IMR-90 (cell line): ENCODE measurements at regions not wholly inside any gene's neighbourhood (a gene's known extent, or its start where the extent isn't known, plus 50 kb on each side); places are given as distances from the start of the nearest gene placed in this dataset.

Source experiments
- ATAC-seq: fragments of 200-7000 bp; cut with Tn5 transposase; 2 replicates; pipeline ENCODE4 v1.9.1; 2020; ENCODE audit warnings: low read depth, mild to moderate bottlenecking, moderate library complexity
- BruUV-seq: library from RNA; stranded (reverse); fragments of 400-500 nt; replicated peaks from 2 replicates; lab custom pipeline; 2021; lab: Mats Ljungman, UMichigan
- CTCF ChIA-PET: fragments of 300-600 bp; formaldehyde crosslinking; extraction: SDS; loops from one replicate; lab custom pipeline; 2021; ENCODE audit warnings: antibody characterized with exemption; lab: Yijun Ruan, JAX
- POLR2A ChIA-PET: fragments of 300-600 bp; sonication (Branson Sonifier 250); formaldehyde crosslinking; loops from one replicate; lab custom pipeline; 2022; ENCODE audit warnings: antibody characterized with exemption; ENCODE audit not compliant: unreplicated experiment; lab: Charles Lee
- DNase-seq: peaks from one replicate; pipeline ENCODE4 v3.0.0; 2013
- H2AFZ ChIP-seq: replicated peaks from 2 replicates; pipeline ENCODE3; 2013; ENCODE audit warnings: low read length, mild to moderate bottlenecking; ENCODE audit not compliant: poor library complexity
- H2AK5ac ChIP-seq: 2 replicates; pipeline ENCODE4 v1.6.1; 2013; ENCODE audit warnings: low read depth, low read length, inconsistent platforms
- H2AK9ac ChIP-seq: replicated peaks from 2 replicates; pipeline ENCODE3; 2013; ENCODE audit warnings: mild to moderate bottlenecking, low read depth, low read length, moderate library complexity; ENCODE audit not compliant: poor library complexity
- H2BK120ac ChIP-seq: 2 replicates; pipeline ENCODE4 v1.6.1; 2013; ENCODE audit warnings: low read depth, low read length, inconsistent platforms
- H2BK15ac ChIP-seq: 3 replicates; pipeline ENCODE4 v1.6.1; 2013; ENCODE audit warnings: low read depth, low read length, inconsistent platforms
- H2BK20ac ChIP-seq: 2 replicates; pipeline ENCODE4 v1.6.1; 2013; ENCODE audit warnings: low read depth, mild to moderate bottlenecking, inconsistent platforms, low read length, moderate library complexity
- H2BK5ac ChIP-seq: 2 replicates; pipeline ENCODE4 v1.6.1; 2013; ENCODE audit warnings: mild to moderate bottlenecking, low read depth, low read length, inconsistent platforms; ENCODE audit not compliant: poor library complexity, severe bottlenecking
- H3K14ac ChIP-seq: replicated peaks from 2 replicates; pipeline ENCODE4 v1.6.1; 2013; ENCODE audit warnings: low read depth, low read length, inconsistent platforms
- H3K18ac ChIP-seq: 2 replicates; pipeline ENCODE4 v1.6.1; 2013; ENCODE audit warnings: low read depth, low read length, control low read depth
- H3K23ac ChIP-seq: 2 replicates; pipeline ENCODE4 v1.6.1; 2013; ENCODE audit warnings: low read depth, low read length, inconsistent platforms
- H3K27ac ChIP-seq: 2 replicates; pipeline ENCODE4 v1.5.1; 2013; ENCODE audit warnings: mild to moderate bottlenecking, control low read depth, low read length; ENCODE audit not compliant: insufficient read depth
- H3K27me3 ChIP-seq: 2 replicates; pipeline ENCODE4 v1.6.1; 2013; ENCODE audit warnings: low read length; ENCODE audit not compliant: control insufficient read depth, insufficient read depth
- H3K36me3 ChIP-seq: 2 replicates; pipeline ENCODE4 v1.6.1; 2013; ENCODE audit warnings: low read length, mixed read lengths; ENCODE audit not compliant: control insufficient read depth, insufficient read depth
- H3K4ac ChIP-seq: 2 replicates; pipeline ENCODE4 v1.6.1; 2013; ENCODE audit warnings: low read depth, low read length, inconsistent platforms
- H3K4me1 ChIP-seq: 2 replicates; pipeline ENCODE4 v1.6.1; 2013; ENCODE audit warnings: low read length, mixed read lengths; ENCODE audit not compliant: control insufficient read depth, insufficient read depth
- H3K4me2 ChIP-seq: 2 replicates; pipeline ENCODE4 v1.6.1; 2013; ENCODE audit warnings: low read depth, mild to moderate bottlenecking, control low read depth, low read length, moderate library complexity
- H3K4me3 ChIP-seq: 2 replicates; pipeline ENCODE4 v1.5.1; 2013; ENCODE audit warnings: low read depth, mild to moderate bottlenecking, control low read depth, low read length, moderate library complexity; ENCODE audit not compliant: insufficient read depth
- H3K56ac ChIP-seq: 2 replicates; pipeline ENCODE4 v1.6.1; 2013; ENCODE audit warnings: low read length, inconsistent platforms; ENCODE audit not compliant: insufficient read depth; ENCODE audit errors: extremely low read depth
- H3K79me1 ChIP-seq, 2 experiments: 2 replicates each; pipeline ENCODE4 v1.6.1; 2013; ENCODE audit warnings: low read length in 2 of 2, inconsistent platforms in 1 of 2, low read depth in 1 of 2
- H3K9ac ChIP-seq: 2 replicates; pipeline ENCODE4 v1.6.1; 2013; ENCODE audit warnings: low read depth, low read length, control low read depth
- H3K9me1 ChIP-seq: 2 replicates; pipeline ENCODE4 v1.6.1; 2013; ENCODE audit warnings: low read length, inconsistent platforms; ENCODE audit not compliant: insufficient read depth
- H3K9me3 ChIP-seq: 2 replicates; pipeline ENCODE4 v1.6.1; 2013; ENCODE audit warnings: low read length; ENCODE audit not compliant: control insufficient read depth, insufficient read depth
- H4K20me1 ChIP-seq: 2 replicates; pipeline ENCODE4 v1.6.1; 2013; ENCODE audit warnings: low read length, inconsistent platforms; ENCODE audit not compliant: insufficient read depth
- H4K5ac ChIP-seq: 2 replicates; pipeline ENCODE4 v1.6.1; 2013; ENCODE audit warnings: mild to moderate bottlenecking, low read depth, low read length, control low read depth
- H4K8ac ChIP-seq, 2 experiments: 2 replicates each; pipeline ENCODE4 v1.6.1; 2013; ENCODE audit warnings: low read depth in 2 of 2, low read length in 2 of 2, control low read depth in 1 of 2, inconsistent platforms in 1 of 2
- H4K91ac ChIP-seq: 2 replicates; pipeline ENCODE4 v1.6.1; 2013; ENCODE audit warnings: low read depth, low read length, inconsistent platforms; ENCODE audit not compliant: insufficient read depth
- CEBPB ChIP-seq: IDR thresholded peaks from 2 replicates; pipeline ENCODE4 v1.6.1; 2012; ENCODE audit warnings: low read depth, low read length, improper control_type of control experiment
- MXI1 ChIP-seq: IDR thresholded peaks from 2 replicates; pipeline ENCODE4 v1.6.1; 2012; ENCODE audit warnings: low read depth, mild to moderate bottlenecking, low read length, moderate library complexity, borderline replicate concordance
- NFE2L2 ChIP-seq: fragments of 150-350 bp; IDR thresholded peaks from 2 replicates; pipeline ENCODE4 v1.6.1; 2016; ENCODE audit warnings: low read depth, mild to moderate bottlenecking, low read length
- SMC3 ChIP-seq: fragments of 150-350 bp; IDR thresholded peaks from 2 replicates; pipeline ENCODE4 v1.6.1; 2016; ENCODE audit warnings: low read depth, mild to moderate bottlenecking, antibody characterized with exemption, low read length, moderate library complexity
- WGBS, 2 experiments: methylation state at CpG; one replicate each; pipeline versions ENCODE4 v1.1.5 to v1.1.7; 2013; ENCODE audit warnings: missing lambda C conversion rate in 2 of 2; ENCODE audit not compliant: insufficient read length in 1 of 2; ENCODE audit errors: extremely low coverage in 2 of 2; 5-methylcytosine and 5-hydroxymethylcytosine counted together
- dilution Hi-C: fragments of 300-500 bp; cut with HindIII; formaldehyde crosslinking; loops from one replicate; pipeline ENCODE4 v1.14.3; 2018; ENCODE audit warnings: low sequenced_read_pairs; ENCODE audit not compliant: unreplicated experiment
- in situ Hi-C: fragments of 300-500 bp; cut with MboI; formaldehyde crosslinking; loops from 3 replicates; pipeline ENCODE4 v1.14.3; 2019; ENCODE audit warnings: low sequenced_read_pairs, inconsistent platforms, mixed read lengths
- intact Hi-C: fragments of 100-400 bp; cut with micrococcal nuclease; formaldehyde crosslinking; loops from 2 replicates; pipeline ENCODE4 v1.10.0; 2022
- TF ChIP-seq, protein P1 (sequence below): fragments of 150-350 bp; IDR thresholded peaks from 2 replicates; pipeline ENCODE4 v1.6.1; 2017; ENCODE audit warnings: mild to moderate bottlenecking, antibody characterized with exemption, low read length, low read depth

- dilution Hi-C loops: no loop called here
- H2AK5ac ChIP-seq: no peak overlapping the region
- H3K9me1 ChIP-seq: no peaks in the 10 kb centered on the region
- no peak overlapping the region for H3K18ac ChIP-seq
- H3K4me2 ChIP-seq: no peak overlapping the region
- H2BK15ac ChIP-seq: no peak overlapping the region
- H3K9ac ChIP-seq: no peak overlapping the region
- TF ChIP-seq SMC3: no peak
- no peak for TF ChIP-seq CEBPB
- no peak for TF ChIP-seq NFE2L2
- TF ChIP-seq, protein P1, sequence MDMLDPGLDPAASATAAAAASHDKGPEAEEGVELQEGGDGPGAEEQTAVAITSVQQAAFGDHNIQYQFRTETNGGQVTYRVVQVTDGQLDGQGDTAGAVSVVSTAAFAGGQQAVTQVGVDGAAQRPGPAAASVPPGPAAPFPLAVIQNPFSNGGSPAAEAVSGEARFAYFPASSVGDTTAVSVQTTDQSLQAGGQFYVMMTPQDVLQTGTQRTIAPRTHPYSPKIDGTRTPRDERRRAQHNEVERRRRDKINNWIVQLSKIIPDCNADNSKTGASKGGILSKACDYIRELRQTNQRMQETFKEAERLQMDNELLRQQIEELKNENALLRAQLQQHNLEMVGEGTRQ: no peak
- TF ChIP-seq MXI1: no peak
- no peak overlapping the region for H4K5ac ChIP-seq
- H3K56ac ChIP-seq: no peak overlapping the region
- H3K27me3 ChIP-seq: no peaks in the 10 kb centered on the region
- H3K4ac ChIP-seq: no peak overlapping the region
- no peak overlapping the region for H3K27ac ChIP-seq
- H3K79me1 ChIP-seq: no peaks in the 10 kb centered on the region
- no peaks in the 10 kb centered on the region; the same call in 1 of the 2 replicates for H3K4me1 ChIP-seq
- H3K23ac ChIP-seq: no peak overlapping the region
- no peak overlapping the region for H2AFZ ChIP-seq
- DNase-seq: no peak
- ChIA-PET CTCF (no interaction called here), POLR2A (no interaction called here)
- no peak overlapping the region for H2BK20ac ChIP-seq
- H3K9me3 ChIP-seq: no peaks in the 10 kb centered on the region
- ATAC-seq: no peak
- WGBS, 2 experiments: no CpG with 5 or more reads among the region's 1 CpG
- H4K20me1 ChIP-seq: no peaks in the 10 kb centered on the region
- no peak overlapping the region for H4K91ac ChIP-seq
- no TSS peak for BruUV-seq
- H3K14ac ChIP-seq: no peak overlapping the region
- no peak overlapping the region for H2BK120ac ChIP-seq
- no peaks in the 10 kb centered on the region for H3K36me3 ChIP-seq
- no peak overlapping the region for H4K8ac ChIP-seq
- in situ Hi-C loops: no loop called here
- H3K4me3 ChIP-seq: no peak overlapping the region
- H2BK5ac ChIP-seq: no peak overlapping the region
- intact Hi-C loops: no loop called here
- H2AK9ac ChIP-seq: no peak overlapping the region
Measured at GRCh38 chr16:64370112-64370511, 751.8 kb downstream of the CDH11 start.
